Upper lobe of right lung (tissue), 1 donor: ENCODE measurements at regions not wholly inside any gene's neighbourhood (a gene's known extent, or its start where the extent isn't known, plus 50 kb on each side); places are given as distances from the start of the nearest gene placed in this dataset.

ENCODE experiments used
- ATAC-seq: fragments of 200-7000 bp; cut with Tn5 transposase; one replicate; pipeline ENCODE4 v1.9.1; 2020; ENCODE audit warnings: mild to moderate bottlenecking, moderate library complexity
- DNase-seq: peaks from one replicate; pipeline ENCODE4 v3.0.0-alpha.2; 2020
- H3K27ac ChIP-seq: fragments of 200-600 bp; one replicate; pipeline ENCODE4 v1.8.0; 2022
- H3K27me3 ChIP-seq: fragments of 200-600 bp; one replicate; pipeline ENCODE4 v1.8.0; 2022; ENCODE audit warnings: mild to moderate bottlenecking
- H3K36me3 ChIP-seq: fragments of 200-600 bp; one replicate; pipeline ENCODE4 v1.8.0; 2022
- H3K4me1 ChIP-seq: fragments of 200-600 bp; one replicate; pipeline ENCODE4 v1.8.0; 2022
- H3K4me3 ChIP-seq: fragments of 200-600 bp; one replicate; pipeline ENCODE4 v1.8.0; 2022; ENCODE audit warnings: mild to moderate bottlenecking
- H3K9me3 ChIP-seq: fragments of 200-600 bp; one replicate; pipeline ENCODE4 v1.8.0; 2022
- intact Hi-C: fragments of 100-400 bp; cut with DNase I; formaldehyde crosslinking; loops from one replicate; pipeline ENCODE4 v1.11.0; 2022
- TF ChIP-seq, protein P1 (sequence below): fragments of 200-600 bp; IDR thresholded peaks from one replicate; pipeline ENCODE4 v1.8.0; 2022; ENCODE audit warnings: antibody characterized with exemption
- donor health status: DM: no; HTN: yes; CAD: no; lungs with severe emphysema.

DNA sequence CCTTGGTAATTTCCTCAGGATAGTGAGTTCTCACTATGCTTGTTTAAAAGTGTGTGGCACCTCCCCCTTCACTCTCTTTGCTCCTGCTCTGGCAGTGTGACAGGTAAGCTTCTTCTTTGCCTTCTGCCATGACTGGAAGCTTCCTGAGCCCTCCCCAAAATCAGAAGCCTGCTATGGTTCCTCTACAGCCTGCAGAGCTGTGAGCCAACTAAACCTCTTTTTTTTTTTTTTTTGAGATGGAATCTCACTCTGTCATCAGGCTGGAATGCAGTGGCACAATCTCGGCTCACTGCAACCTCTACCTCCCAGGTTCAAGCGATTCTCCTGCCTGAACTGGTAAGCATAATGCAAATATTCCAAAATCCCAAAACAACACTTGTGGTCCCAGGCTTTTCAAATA is 80.0 kb downstream of the SOWAHC start:
- H3K9me3 ChIP-seq, result no peaks in the 10 kb centered on the region
- no peaks in the 10 kb centered on the region for H3K27me3 ChIP-seq
- H3K4me1 ChIP-seq, result peaks cover 25% of the 10 kb centered on the region
- intact Hi-C loops, result no loop called here
- ATAC-seq, result no peak
- no peak for DNase-seq
- H3K4me3 ChIP-seq, result no peak overlapping the region
- no peaks in the 10 kb centered on the region for H3K36me3 ChIP-seq
- TF ChIP-seq, protein P1, sequence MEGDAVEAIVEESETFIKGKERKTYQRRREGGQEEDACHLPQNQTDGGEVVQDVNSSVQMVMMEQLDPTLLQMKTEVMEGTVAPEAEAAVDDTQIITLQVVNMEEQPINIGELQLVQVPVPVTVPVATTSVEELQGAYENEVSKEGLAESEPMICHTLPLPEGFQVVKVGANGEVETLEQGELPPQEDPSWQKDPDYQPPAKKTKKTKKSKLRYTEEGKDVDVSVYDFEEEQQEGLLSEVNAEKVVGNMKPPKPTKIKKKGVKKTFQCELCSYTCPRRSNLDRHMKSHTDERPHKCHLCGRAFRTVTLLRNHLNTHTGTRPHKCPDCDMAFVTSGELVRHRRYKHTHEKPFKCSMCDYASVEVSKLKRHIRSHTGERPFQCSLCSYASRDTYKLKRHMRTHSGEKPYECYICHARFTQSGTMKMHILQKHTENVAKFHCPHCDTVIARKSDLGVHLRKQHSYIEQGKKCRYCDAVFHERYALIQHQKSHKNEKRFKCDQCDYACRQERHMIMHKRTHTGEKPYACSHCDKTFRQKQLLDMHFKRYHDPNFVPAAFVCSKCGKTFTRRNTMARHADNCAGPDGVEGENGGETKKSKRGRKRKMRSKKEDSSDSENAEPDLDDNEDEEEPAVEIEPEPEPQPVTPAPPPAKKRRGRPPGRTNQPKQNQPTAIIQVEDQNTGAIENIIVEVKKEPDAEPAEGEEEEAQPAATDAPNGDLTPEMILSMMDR, result no peak
- H3K27ac ChIP-seq, result no peak overlapping the region

DNA sequence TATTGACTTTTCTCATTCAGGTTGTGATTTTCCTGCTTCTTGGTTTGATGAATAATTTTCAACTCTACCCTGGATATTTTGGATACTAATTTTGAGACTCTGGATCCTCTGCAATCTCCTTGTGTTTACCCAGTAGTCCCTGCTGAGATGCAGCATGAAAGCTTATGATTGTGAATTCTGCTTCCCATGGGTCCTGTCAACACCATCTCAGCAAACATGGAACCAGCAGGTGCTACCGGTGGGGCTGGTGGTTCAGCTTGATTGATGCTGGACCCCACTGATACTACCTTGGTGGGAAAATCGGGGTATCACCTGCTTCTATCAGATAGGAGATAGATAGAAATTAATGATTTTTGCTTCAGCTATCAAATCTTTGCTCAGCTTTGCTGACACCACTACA is 81.1 kb downstream of the SOWAHC start:
- Histone ChIP-seq H3K4me1 (peaks cover 26% of the 10 kb centered on the region), H3K27me3 (no peaks in the 10 kb centered on the region), H3K9me3 (no peaks in the 10 kb centered on the region), H3K27ac (no peak overlapping the region), H3K4me3 (no peak overlapping the region), H3K36me3 (no peaks in the 10 kb centered on the region)
- intact Hi-C loops, result no loop called here
- peak; percentile 11 for DNase-seq
- TF ChIP-seq, protein P1, result no peak
- no peak for ATAC-seq

DNA sequence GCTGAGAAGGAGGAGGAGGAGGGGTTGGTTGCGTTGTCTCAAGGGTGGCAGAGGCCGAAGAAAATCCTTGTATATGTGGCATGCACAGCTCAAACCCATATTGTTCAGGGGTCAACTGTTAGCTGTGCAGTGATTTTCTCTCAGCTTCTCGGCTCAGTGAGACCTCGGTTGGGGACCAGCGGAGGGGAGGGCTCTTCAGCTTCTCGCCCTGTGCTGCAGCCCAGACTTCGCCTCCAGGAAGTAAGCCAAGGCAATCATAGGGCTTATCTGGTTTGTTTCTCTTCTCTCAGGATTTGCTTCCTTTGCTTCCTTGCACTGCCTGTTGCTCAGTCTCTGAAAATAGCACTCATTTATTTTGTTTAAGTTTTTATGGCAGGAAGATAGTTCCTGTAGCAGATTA is 85.5 kb downstream of the SOWAHC start:
- Histone ChIP-seq H3K4me3 (no peak overlapping the region), H3K36me3 (no peaks in the 10 kb centered on the region), H3K9me3 (no peaks in the 10 kb centered on the region), H3K27ac (peak overlapping the region; percentile 79), H3K27me3 (no peaks in the 10 kb centered on the region), H3K4me1 (peaks cover 24% of the 10 kb centered on the region)
- peak; percentile 60 for ATAC-seq
- DNase-seq, result no peak
- TF ChIP-seq, protein P1, result no peak
- intact Hi-C loops, result no loop called here

DNA sequence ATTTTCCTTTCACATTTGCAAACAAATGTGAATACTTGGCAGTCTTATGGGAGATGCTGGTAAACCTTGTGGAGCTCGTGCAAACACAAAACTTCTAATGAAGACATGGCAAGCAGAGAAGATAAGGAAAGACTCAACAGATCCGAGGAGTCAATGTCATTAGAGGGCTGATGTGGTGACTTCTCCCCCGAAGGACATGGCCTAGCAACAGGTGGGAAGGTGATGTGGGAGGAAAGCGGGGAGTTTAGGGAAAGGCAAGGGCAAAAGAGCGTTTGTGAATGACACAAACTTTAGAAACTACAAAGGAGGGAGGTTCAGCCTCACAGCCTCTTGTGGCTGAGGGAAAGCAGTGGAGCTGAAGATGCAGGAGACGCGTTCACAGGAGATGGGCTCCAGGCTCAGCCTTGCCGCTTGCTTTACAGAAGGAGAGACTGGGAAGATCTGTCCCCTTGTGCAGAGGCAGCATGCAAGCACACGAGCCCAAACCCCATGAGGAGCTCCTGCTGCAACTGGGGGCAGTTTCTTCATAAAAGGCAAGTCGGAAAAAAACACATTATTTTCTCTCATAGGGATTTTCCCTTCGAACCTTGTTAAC is 86.6 kb downstream of the SOWAHC start:
- intact Hi-C loops, result no loop called here
- Histone ChIP-seq H3K4me1 (peaks cover 24% of the 10 kb centered on the region), H3K27ac (peak overlapping the region; percentile 79), H3K4me3 (no peak overlapping the region), H3K36me3 (no peaks in the 10 kb centered on the region), H3K9me3 (no peaks in the 10 kb centered on the region), H3K27me3 (no peaks in the 10 kb centered on the region)
- TF ChIP-seq, protein P1, result no peak
- no peak for ATAC-seq
- DNase-seq, result no peak

DNA sequence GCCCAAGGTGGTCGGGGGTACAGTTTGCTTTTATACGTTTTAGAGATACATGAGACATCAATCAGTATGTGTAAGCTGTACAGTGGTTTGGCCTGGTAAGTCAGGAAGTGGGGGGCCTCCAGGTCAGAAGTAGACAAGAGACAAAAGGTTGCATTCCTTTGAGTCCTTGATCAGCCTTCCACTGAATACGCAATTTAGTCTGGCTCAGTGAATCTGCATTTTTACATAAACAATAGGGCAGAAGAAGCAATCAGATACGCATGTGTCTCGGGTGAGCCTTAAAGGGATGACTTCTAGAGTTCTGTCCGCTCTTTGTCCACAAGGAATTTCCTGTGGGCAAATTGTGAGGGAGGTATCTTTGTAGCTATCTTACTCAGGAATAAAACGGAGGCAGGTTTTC is 87.2 kb downstream of the SOWAHC start:
- Histone ChIP-seq H3K9me3 (no peaks in the 10 kb centered on the region), H3K27ac (no peak overlapping the region), H3K36me3 (no peaks in the 10 kb centered on the region), H3K4me1 (peaks cover 24% of the 10 kb centered on the region), H3K4me3 (no peak overlapping the region), H3K27me3 (no peaks in the 10 kb centered on the region)
- TF ChIP-seq, protein P1, result no peak
- DNase-seq, result no peak
- no peak for ATAC-seq
- intact Hi-C loops, result no loop called here
